ENCODE measurements at regions not wholly inside any gene's neighbourhood (a gene's known extent, or its start where the extent isn't known, plus 50 kb on each side); places are given as distances from the start of the nearest gene placed in this dataset.

- peak; percentile 80 for DNase-seq (ENCODE audit: low read depth)
These were observed 1598.0 kb upstream of the TMEM132C start for GRCh38 chr12:126668961-126669360.

DNA sequence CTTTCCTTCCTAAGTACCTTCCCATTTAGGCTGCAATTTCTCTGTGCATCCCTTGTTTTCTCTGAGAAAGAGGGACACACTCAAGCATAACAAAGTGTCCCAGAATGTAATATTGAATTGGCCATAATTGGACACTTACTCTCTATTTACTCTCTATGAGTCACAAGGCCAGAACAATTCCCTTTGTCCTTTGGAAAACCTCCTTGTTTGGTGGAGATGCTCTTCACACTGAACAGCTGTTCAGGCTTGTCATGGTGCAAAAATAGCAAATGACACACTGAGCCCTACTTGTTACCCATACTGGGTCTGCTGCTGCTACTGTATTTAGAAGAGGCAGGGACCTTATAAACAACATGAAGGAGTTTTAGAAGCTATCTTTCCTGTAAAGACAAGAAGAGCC, 1590.5 kb upstream of the TMEM132C start:
- no peak for DNase-seq (ENCODE audit: low read depth)

DNA sequence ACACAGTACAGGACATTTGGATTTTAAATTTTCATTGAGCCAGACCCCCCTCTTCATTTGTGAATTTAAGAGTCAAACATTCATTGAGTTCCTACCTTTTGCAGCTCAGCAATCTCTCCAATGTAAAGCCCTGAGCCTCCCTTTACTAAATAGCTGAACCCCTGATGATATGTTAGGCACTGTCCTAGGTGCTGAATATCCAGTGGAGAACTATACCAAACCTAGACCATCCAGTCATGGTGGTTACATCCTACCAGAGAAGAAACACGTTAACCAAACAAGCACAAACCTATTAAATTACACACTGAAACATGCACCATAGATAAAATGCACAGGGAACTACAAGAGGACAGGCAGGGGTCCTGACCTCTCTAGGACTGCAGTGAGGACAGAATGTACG, 1585.3 kb upstream of the TMEM132C start:
- peak; percentile 4 for DNase-seq (ENCODE audit: low read depth)

DNA sequence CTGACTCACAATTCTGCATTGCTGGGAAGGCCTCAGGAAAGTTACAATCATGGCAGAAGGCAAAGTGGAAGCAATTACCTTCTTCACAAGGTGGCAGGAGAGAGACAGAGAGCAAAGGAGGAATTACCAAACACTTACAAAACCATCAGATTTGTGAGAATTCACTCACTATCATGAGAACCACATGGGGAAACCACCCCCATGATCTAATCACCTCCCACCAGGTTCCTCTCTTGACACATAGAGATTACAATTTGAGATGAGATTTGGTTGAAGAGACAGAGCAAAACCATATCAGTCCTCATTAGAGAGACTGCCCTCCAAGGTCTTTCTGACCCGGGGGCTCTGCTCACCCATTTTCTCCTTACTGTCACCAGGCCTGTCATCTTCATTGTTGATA, 1582.3 kb upstream of the TMEM132C start:
- no peak for DNase-seq (ENCODE audit: low read depth)

DNA sequence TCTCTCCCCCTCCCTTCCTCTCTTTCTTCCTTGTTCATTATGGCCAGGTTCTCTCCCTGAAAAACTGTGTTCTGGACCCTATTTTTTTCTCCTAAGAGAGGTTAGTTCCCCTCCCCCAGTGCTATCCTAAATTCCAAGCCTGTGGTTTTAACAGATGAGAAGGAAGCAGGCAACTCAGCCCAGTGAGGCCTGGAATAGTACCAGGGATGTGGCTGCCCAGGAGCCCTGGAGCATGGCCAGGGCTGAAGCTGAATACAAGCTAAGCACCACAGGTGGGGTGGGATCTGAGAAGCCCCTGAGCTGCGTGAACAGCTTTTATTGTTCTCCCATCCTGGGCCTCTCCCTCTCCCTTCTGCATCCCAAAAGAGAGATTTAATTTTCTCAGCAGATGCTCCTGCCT, 1581.3 kb upstream of the TMEM132C start:
- DNase-seq (ENCODE audit: low read depth): no peak

DNA sequence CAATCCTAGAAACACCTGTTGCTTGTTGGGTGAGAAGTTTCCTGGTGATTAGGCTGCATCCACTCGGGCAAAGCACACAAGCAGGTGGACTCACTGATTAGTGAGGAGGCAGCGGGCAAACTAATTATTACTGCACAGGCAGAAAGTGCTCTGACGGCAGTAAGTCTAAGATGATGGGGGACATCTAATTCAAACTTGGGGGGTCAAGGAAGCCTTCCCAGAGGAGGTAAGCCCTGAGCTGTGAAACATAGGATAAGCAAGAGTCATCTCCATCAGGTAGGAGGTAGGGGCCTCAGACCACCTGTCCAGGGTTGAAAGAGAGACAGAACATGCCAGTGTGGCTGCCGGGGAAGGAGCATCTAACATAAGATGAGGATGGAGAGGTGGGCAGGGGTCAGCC, 1578.4 kb upstream of the TMEM132C start:
- no peak for DNase-seq (ENCODE audit: low read depth)

DNA sequence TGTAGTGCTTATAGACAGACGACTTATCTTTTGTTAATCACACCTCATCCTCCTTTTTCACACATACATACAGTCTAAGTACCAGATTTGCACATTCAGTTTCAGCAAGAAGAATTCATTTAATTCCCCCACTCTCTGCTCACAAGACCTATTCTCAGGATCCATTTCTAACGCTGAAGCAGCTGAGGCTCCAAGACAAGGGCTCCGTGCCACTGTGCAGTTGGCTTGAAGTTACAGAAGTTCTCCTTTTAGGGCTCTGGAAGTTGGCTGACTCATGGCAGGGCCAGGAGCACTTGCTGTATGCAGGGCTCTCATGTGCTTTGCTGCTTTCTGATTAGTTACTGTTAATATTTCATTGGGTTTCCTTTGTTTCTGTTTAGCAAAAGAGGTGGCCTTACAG, 1566.9 kb upstream of the TMEM132C start:
- no peak for DNase-seq (ENCODE audit: low read depth)

GRCh38 chr12:126704609-126705008, 1562.4 kb upstream of the TMEM132C start:
- DNase-seq (ENCODE audit: low read depth): no peak

DNA sequence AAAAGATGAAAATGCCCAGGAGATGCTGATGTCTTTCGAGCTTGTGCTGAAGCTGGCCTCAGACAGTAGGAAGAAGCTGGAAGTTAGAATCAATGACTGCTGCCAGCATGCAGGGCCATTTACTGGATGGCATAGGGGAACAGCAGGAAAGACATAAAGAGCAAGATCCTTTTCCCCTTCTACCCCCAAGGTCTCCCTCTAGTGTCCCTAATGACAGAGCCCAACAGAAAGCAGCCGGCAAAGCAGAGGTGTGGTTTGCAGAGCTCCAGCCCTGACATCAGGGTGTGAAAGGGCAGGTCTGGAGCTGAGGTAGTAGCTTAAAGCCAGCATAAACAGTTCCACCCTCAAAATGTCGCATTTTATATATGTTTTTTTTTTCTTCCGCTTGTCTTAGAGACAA, 1560.7 kb upstream of the TMEM132C start:
- DNase-seq (ENCODE audit: low read depth): no peak

DNA sequence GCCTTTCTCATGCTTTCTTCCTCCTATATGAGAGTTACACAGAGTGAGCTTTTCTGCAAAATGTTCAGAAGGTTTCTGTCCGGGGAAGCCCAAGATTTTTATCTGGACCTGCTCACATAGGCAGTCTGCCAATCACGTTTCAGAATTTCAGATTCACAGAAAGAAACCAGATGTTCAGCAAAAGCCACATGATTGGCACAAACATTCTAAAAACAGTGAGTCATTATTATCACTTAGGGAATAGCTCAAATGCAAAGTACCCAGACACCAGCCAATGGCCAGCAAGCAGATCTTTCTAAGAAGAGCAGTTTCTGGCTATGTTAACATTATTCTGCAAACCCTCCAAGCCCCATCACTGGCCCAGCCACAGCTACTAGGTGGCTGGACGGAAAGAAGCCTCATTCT, 1558.5 kb upstream of the TMEM132C start:
- peak; percentile 55 for DNase-seq (ENCODE audit: low read depth)

GRCh38 chr12:126718365-126718764, 1548.6 kb upstream of the TMEM132C start:
- DNase-seq (ENCODE audit: low read depth): no peak

DNA sequence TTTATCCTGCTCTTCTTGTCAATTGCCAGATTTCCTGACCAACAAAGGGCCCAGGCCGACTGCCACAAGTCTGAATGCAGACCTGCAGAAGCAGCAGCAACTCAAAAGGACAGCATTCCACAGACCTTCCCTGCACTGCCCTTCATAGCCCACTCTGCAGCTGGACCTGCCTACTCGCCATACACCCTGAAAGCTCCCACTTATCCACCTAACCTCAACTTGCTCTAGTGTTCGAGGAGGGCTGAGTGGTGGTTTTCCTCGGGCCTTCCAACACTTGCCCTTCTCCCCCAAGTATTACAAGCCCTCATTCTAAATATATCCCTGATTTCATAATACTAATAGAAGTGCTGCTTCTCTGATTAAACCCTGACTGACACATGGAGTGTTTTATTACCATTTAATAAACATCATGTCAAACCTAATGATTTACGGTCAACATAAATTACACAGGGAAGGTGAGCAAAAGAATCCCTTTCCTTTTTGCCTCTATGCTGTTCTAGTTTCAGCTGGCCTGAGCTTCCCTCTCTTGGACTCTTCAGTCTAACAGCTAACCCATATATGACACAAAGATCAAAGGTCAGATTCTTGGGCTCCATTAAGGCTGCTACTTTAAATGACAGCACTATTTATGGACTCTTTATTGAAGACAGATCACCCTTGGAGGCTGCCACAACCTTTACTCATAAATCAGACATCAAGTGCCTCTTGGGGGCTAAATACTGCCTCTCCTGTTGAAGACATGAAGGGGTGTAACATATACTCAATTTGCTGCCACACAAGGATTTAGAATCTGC, 1546.9 kb upstream of the TMEM132C start:
- DNase-seq (ENCODE audit: low read depth): peak; percentile 13

GRCh38 chr12:126726481-126727217, 1540.3 kb upstream of the TMEM132C start:
- no peak for DNase-seq (ENCODE audit: low read depth)

DNA sequence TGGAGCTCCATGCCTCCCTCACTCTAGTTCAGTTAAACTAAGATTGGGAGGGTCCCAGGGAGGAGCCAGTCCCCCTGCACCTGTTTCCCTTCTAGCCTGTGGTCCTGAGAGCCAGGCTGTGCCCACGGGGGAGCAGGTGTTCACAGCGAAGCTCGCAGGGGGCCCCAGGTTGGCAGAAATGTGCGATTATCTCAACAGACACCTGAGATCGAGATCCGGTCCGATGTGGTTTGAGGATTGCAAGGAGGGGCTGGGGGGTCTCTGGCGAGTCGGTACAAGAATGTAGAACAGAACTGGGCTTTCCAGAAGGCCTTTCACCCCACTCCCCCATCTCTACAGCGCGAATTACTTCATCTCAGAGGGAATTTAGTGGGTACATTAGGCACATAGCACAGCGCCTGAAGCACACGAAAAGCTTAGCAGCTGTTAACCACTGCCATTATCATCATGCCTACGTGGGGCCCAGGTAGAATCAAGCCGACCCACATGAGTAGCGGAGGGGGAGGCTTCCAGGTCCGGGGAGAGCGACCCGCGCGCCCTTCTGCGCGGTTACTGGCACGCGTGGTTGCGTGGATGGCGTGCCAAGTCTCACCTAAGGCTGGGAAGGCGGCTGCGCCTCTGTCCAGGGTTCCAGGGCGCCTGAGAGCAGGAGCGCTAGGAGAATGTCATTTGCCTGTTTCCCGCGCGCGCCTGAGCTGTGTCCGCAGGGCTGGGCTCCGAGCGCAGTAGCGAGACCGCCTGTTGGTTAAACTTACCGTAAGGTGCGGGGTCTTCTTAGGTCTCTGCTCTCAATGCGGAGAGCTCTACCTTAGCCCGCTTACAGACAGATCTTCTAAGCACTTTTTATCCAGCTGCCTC, 1539.5 kb upstream of the TMEM132C start:
- no peak for DNase-seq (ENCODE audit: low read depth)

GRCh38 chr12:126734296-126734695, 1532.7 kb upstream of the TMEM132C start:
- no peak for DNase-seq (ENCODE audit: low read depth)

DNA sequence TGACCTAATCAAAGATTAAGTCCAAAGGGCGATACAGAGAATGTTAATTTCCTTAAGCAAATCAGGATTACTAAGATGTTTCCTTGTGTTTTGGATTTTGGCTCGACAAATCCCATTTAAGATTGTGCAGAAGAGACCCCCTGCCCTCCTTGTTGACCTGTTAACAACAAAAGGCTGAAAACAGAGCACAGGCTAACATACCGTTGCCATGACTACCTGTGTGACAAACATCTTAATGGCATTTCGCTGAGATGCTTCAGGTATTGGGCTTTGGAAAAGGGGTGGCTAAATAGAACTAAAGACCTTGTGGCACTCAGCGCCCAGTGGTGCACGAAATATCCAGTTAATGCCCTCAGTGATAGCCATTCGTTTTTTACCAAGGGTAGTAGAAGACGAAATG, 1532.3 kb upstream of the TMEM132C start:
- DNase-seq (ENCODE audit: low read depth): no peak

- DNase-seq (ENCODE audit: low read depth): no peak
These were observed 1525.3 kb upstream of the TMEM132C start for GRCh38 chr12:126741536-126742240.

GRCh38 chr12:126742241-126742641, 1524.7 kb upstream of the TMEM132C start:
- no peak for DNase-seq (ENCODE audit: low read depth)

- DNase-seq (ENCODE audit: low read depth): peak; percentile 12
These were observed 1519.3 kb upstream of the TMEM132C start for GRCh38 chr12:126747530-126748149.

DNA sequence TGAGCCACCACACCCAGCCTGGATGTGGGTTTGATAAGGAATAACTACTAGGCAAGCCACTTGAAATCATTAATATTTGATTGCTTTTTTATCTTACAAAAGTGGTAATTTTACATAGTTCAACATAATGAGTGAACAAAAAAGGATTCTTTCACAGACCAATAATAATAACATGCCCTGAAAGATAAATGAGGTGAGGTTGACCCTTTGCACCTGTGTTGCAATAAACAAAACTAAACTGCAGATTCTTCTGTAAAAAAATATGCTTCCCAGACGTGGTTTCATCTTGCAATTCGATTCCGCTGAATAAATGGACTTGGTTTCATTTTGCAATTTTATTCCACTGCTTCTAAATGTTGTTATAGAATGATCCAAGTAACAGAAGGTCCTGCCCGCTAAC, 1514.9 kb upstream of the TMEM132C start:
- no peak for DNase-seq (ENCODE audit: low read depth)

- DNase-seq (ENCODE audit: low read depth): no peak
These were observed 1509.6 kb upstream of the TMEM132C start for GRCh38 chr12:126757326-126757725.
